ENCODE measurements at regions not wholly inside any gene's neighbourhood (a gene's known extent, or its start where the extent isn't known, plus 50 kb on each side); places are given as distances from the start of the nearest gene placed in this dataset.

- Histone ChIP-seq H3K79me1 (ENCODE audit: low read depth, low read length) (no peaks in the 10 kb centered on the region), H3K18ac (ENCODE audit: extremely low read depth, low read length) (no peak overlapping the region), H3K79me2 (ENCODE audit: control insufficient read depth in 1 of 2, insufficient read depth in 2 of 2, low read length in 2 of 2) (no peaks in the 10 kb centered on the region), H2BK120ac (replicated peaks; ENCODE audit: low read depth, low read length) (no peak overlapping the region), H4K5ac (ENCODE audit: insufficient read length, low read depth, low read length) (no peak overlapping the region), H3K23me2 (ENCODE audit: low read depth, low read length) (no peaks in the 10 kb centered on the region), H3K56ac (replicated peaks; ENCODE audit: insufficient read length, low read depth, low read length) (no peak overlapping the region), H3K23ac (ENCODE audit: insufficient read length) (no peak overlapping the region), H2BK15ac (ENCODE audit: low read length) (no peak overlapping the region), H3K4ac (replicated peaks; ENCODE audit: insufficient read length, low read depth, low read length) (no peak overlapping the region), H3K4me3 (ENCODE audit: extremely low read depth in 1 of 4, insufficient read depth in 2 of 4, low read depth in 3 of 4, low read length in 4 of 4) (no peak overlapping the region), H3K14ac (ENCODE audit: insufficient read length) (no peak overlapping the region), H4K91ac (replicated peaks; ENCODE audit: insufficient read length, low read length) (no peak overlapping the region), H3K9me3 (ENCODE audit: insufficient read depth in 2 of 2, low read depth in 1 of 2, low read length in 1 of 2) (peaks cover 6% of the 10 kb centered on the region in 2 experiments; a peak in 2 of 4 replicates), H2BK20ac (ENCODE audit: low read length) (no peak overlapping the region), H3K36me3 (ENCODE audit: control insufficient read depth in 2 of 4, insufficient read depth in 4 of 4, low read length in 3 of 4) (no peaks in the 10 kb centered on the region), H2AK5ac (ENCODE audit: low read depth, low read length) (no peak overlapping the region), H2AFZ (ENCODE audit: low read length) (no peak overlapping the region), H3K9ac (replicated peaks in 1 of 4; ENCODE audit: extremely low read depth in 1 of 4, low read depth in 3 of 4, low read length in 3 of 4) (no peak overlapping the region), H2BK5ac (ENCODE audit: low read depth, low read length) (no peak overlapping the region), H2BK12ac (ENCODE audit: low read depth, low read length) (no peak overlapping the region), H4K20me1 (replicated peaks in 1 of 2; ENCODE audit: control insufficient read depth in 1 of 2, insufficient read depth in 2 of 2, low read length in 2 of 2) (no peaks in the 10 kb centered on the region), H4K8ac (ENCODE audit: extremely low read depth, insufficient read depth, low read length) (0 out of 2 replicates have a peak overlapping the region, but pooled peaks have one; percentile 51), H3K4me2 (ENCODE audit: insufficient read depth in 1 of 2, low read depth in 2 of 2, low read length in 2 of 2) (no peak overlapping the region), H3K27me3 (replicated peaks in 1 of 4; ENCODE audit: control insufficient read depth in 3 of 4, extremely low read depth in 1 of 4, insufficient read depth in 3 of 4, low read length in 3 of 4) (no peaks in the 10 kb centered on the region), H3K4me1 (replicated peaks in 1 of 4; ENCODE audit: control insufficient read depth in 3 of 4, insufficient read depth in 4 of 4, low read length in 3 of 4) (peaks cover 0 to 4% (median 0%) of the 10 kb centered on the region in 4 experiments; a peak in 1 of 7 replicates), H3K27ac (ENCODE audit: low read depth, low read length) (no peak overlapping the region)
- 93% methylated on average over 26 of the region's 26 CpGs; no CpG with 5 or more reads in 1 of the 2 experiments for WGBS, 2 experiments (ENCODE audit: extremely low coverage in 1 of 2, insufficient coverage in 1 of 2, insufficient read length in 1 of 2, insufficient replicate concordance in 2 of 2, low coverage in 1 of 2, low lambda C conversion rate in 2 of 2, missing lambda C conversion rate in 1 of 2)
- FAIRE-seq: no peak
- CTCF ChIA-PET (ENCODE audit: partially characterized antibody): interaction anchor here (0.6 to 1.1 kb wide), 3 partner anchors 17 to 691 kb away, joined by 3 read pairs; no protein-coding TSS in a partner anchor
- DNase-seq (ENCODE audit: low read depth in 1 of 2, low spot score in 2 of 2): no peak
- TF ChIP-seq JUN (IDR thresholded peaks at IDR 0.05; ENCODE audit: low read depth, low read length) (no peak), SIX5 (IDR thresholded peaks at IDR 0.05; ENCODE audit: low read depth, low read length) (no peak), CBX5 (IDR thresholded peaks at IDR 0.05; ENCODE audit: low read depth, low read length) (no peak), ZNF274 (IDR thresholded peaks at IDR 0.05; ENCODE audit: borderline replicate concordance, extremely low read depth, low read length) (no peak)
- POLR2A ChIA-PET (ENCODE audit: partially characterized antibody): no interaction called here
Observed at GRCh38 chr1:214753236-214753852, 150.3 kb downstream of the CENPF start.
